GM23338 (cell line): ENCODE measurements at regions not wholly inside any gene's neighbourhood (a gene's known extent, or its start where the extent isn't known, plus 50 kb on each side); places are given as distances from the start of the nearest gene placed in this dataset.

Experiments
- ATAC-seq: fragments of 200-7000 bp; cut with Tn5 transposase; 3 replicates; pipeline ENCODE4 v1.9.1; 2020
- DNase-seq: peaks from one replicate; pipeline ENCODE4 v3.0.0-alpha.2; 2015; ENCODE audit warnings: low spot score
- H2AFZ ChIP-seq: fragments of 200-600 bp; sonication (generic); 2 replicates; pipeline ENCODE4 v1.8.0; 2016; ENCODE audit warnings: antibody characterized with exemption, mild to moderate bottlenecking, moderate library complexity
- H3F3A ChIP-seq: fragments of 200-600 bp; sonication (generic); replicated peaks from 2 replicates; pipeline ENCODE4 v1.8.0; 2017; ENCODE audit warnings: antibody characterized with exemption, mixed run types, low read depth
- H3K27ac ChIP-seq: fragments of 200-600 bp; sonication (generic); 2 replicates; pipeline ENCODE4 v1.6.1; 2016; ENCODE audit warnings: low read depth
- H3K27me3 ChIP-seq: fragments of 200-600 bp; sonication (generic); 2 replicates; pipeline ENCODE4 v1.8.0; 2016; ENCODE audit warnings: mild to moderate bottlenecking, mixed run types, moderate library complexity; ENCODE audit not compliant: insufficient read depth
- H3K36me3 ChIP-seq: fragments of 200-600 bp; sonication (generic); 2 replicates; pipeline ENCODE4 v1.8.0; 2016; ENCODE audit warnings: mild to moderate bottlenecking; ENCODE audit not compliant: insufficient read depth
- H3K4me1 ChIP-seq: fragments of 200-600 bp; sonication (generic); 2 replicates; pipeline ENCODE4 v1.8.0; 2016; ENCODE audit warnings: mild to moderate bottlenecking, moderate library complexity; ENCODE audit not compliant: insufficient read depth
- H3K4me2 ChIP-seq: fragments of 200-600 bp; sonication (generic); 2 replicates; pipeline ENCODE4 v1.7.1; 2017; ENCODE audit warnings: mixed run types
- H3K4me3 ChIP-seq: fragments of 200-600 bp; sonication (generic); 2 replicates; pipeline ENCODE4 v1.6.1; 2016; ENCODE audit warnings: mixed run types
- H3K79me2 ChIP-seq: fragments of 200-600 bp; sonication (generic); replicated peaks from 2 replicates; pipeline ENCODE4 v1.8.0; 2017; ENCODE audit warnings: mild to moderate bottlenecking; ENCODE audit not compliant: insufficient read depth
- H3K9me2 ChIP-seq: fragments of 200-600 bp; sonication (generic); 2 replicates; pipeline ENCODE4 v1.8.0; 2017; ENCODE audit not compliant: insufficient read depth
- H4K20me1 ChIP-seq: fragments of 200-600 bp; sonication (generic); replicated peaks from 2 replicates; pipeline ENCODE4 v1.8.0; 2017; ENCODE audit warnings: mild to moderate bottlenecking; ENCODE audit not compliant: insufficient read depth
- H3K27ac Mint-ChIP-seq: 2 replicates; pipeline ENCODE4 v1.8.0; 2020; ENCODE audit warnings: inconsistent platforms, mild to moderate bottlenecking, moderate library complexity, mixed read lengths
- H3K27me3 Mint-ChIP-seq: 3 replicates; pipeline ENCODE4 v1.8.0; 2022; ENCODE audit warnings: low read depth, mild to moderate bottlenecking, moderate library complexity, mixed read lengths, inconsistent platforms; ENCODE audit not compliant: insufficient read depth, poor library complexity
- H3K36me3 Mint-ChIP-seq: 3 replicates; pipeline ENCODE4 v1.8.0; 2021; ENCODE audit warnings: low read depth, mild to moderate bottlenecking, inconsistent platforms, moderate library complexity, mixed read lengths
- H3K4me1 Mint-ChIP-seq: 3 replicates; pipeline ENCODE4 v1.8.0; 2020; ENCODE audit warnings: mild to moderate bottlenecking, inconsistent platforms, mixed read lengths
- H3K4me3 Mint-ChIP-seq: 3 replicates; pipeline ENCODE4 v1.8.0; 2021; ENCODE audit warnings: moderate library complexity, mild to moderate bottlenecking, inconsistent platforms, mixed read lengths
- H3K9me3 Mint-ChIP-seq: 3 replicates; pipeline ENCODE4 v1.8.0; 2020; ENCODE audit warnings: moderate library complexity, mild to moderate bottlenecking, inconsistent platforms, mixed read lengths
- CREB1 ChIP-seq: fragments of 250-450 bp; sonication (Bioruptor Pico); IDR thresholded peaks from 2 replicates; pipeline ENCODE4 v1.5.0; 2020; ENCODE audit warnings: low read depth, mild to moderate bottlenecking, moderate library complexity
- CTCF ChIP-seq, 2 experiments: fragments of 200-600 bp in 1 of 2; sonication (generic) in 1 of 2; conservative IDR thresholded peaks; 2 replicates each; pipeline versions ENCODE4 v1.5.1 to v1.6.1; 2016 to 2017; ENCODE audit warnings: antibody characterized with exemption in 2 of 2, low read depth in 2 of 2, mild to moderate bottlenecking in 2 of 2, moderate library complexity in 1 of 2
- ETS1 ChIP-seq: IDR thresholded peaks from 2 replicates; pipeline ENCODE4 v1.6.1; 2016; ENCODE audit warnings: antibody characterized with exemption
- EZH2 ChIP-seq: fragments of 200-600 bp; sonication (generic); IDR thresholded peaks from one replicate; pipeline ENCODE4 v1.8.0; 2017; ENCODE audit warnings: antibody characterized with exemption, mild to moderate bottlenecking, low read depth; ENCODE audit not compliant: unreplicated experiment
- EZH2phosphoT487 ChIP-seq: fragments of 200-600 bp; sonication (generic); IDR thresholded peaks from one replicate; pipeline ENCODE4 v1.8.1; 2018; ENCODE audit warnings: antibody characterized with exemption; ENCODE audit not compliant: unreplicated experiment
- JUNB ChIP-seq: IDR thresholded peaks from one replicate; pipeline ENCODE4 v1.6.1; 2016; ENCODE audit warnings: antibody characterized with exemption; ENCODE audit not compliant: unreplicated experiment
- NANOG ChIP-seq: IDR thresholded peaks from 2 replicates; pipeline ENCODE4 v1.6.1; 2016; ENCODE audit warnings: antibody characterized with exemption, borderline replicate concordance
- POLR2AphosphoS5 ChIP-seq: IDR thresholded peaks from 2 replicates; pipeline ENCODE4 v1.6.1; 2016; ENCODE audit warnings: antibody characterized with exemption, low read depth
- REST ChIP-seq: IDR thresholded peaks from one replicate; pipeline ENCODE4 v1.6.1; 2018; ENCODE audit warnings: antibody characterized with exemption; ENCODE audit not compliant: unreplicated experiment
- STAT1 ChIP-seq: IDR thresholded peaks from one replicate; pipeline ENCODE4 v1.6.1; 2016; ENCODE audit warnings: antibody characterized with exemption; ENCODE audit not compliant: unreplicated experiment
- ZNF114 ChIP-seq: fragments of 250-450 bp; sonication (Bioruptor Pico); IDR thresholded peaks from 2 replicates; pipeline ENCODE4 v1.5.0; 2020; ENCODE audit warnings: mild to moderate bottlenecking, moderate library complexity
- ZNF331 ChIP-seq: fragments of 250-450 bp; sonication (Bioruptor Pico); IDR thresholded peaks from 2 replicates; pipeline ENCODE4 v1.5.0; 2020; ENCODE audit warnings: low read depth, mild to moderate bottlenecking, moderate library complexity
- ZNF462 ChIP-seq: fragments of 250-450 bp; sonication (Bioruptor Pico); IDR thresholded peaks from 2 replicates; pipeline ENCODE4 v1.5.0; 2020; ENCODE audit warnings: mild to moderate bottlenecking, moderate library complexity

GRCh38 chr7:25550149-25550548 lies 321.9 kb upstream of the NPVF start:
- peaks cover 16% of the 10 kb centered on the region for H3K4me1 Mint-ChIP-seq
- peaks cover 1% of the 10 kb centered on the region for H3K27me3 Mint-ChIP-seq
- ATAC-seq: no peak
- TF ChIP-seq EZH2 (no peak), EZH2phosphoT487 (no peak), ZNF114 (no peak), CTCF (conservative IDR thresholded peaks at IDR 0.05; ENCODE audit: low read depth in 2 of 2) (no peak), NANOG (no peak), ETS1 (no peak), ZNF331 (no peak), ZNF462 (CRISPR knock-in tag) (no peak), REST (no peak), POLR2AphosphoS5 (no peak), JUNB (no peak), STAT1 (no peak), CREB1 (no peak)
- no peaks in the 10 kb centered on the region for H3K36me3 ChIP-seq
- H3K27ac ChIP-seq: no peak overlapping the region
- H3K27me3 ChIP-seq: no peaks in the 10 kb centered on the region
- H3K4me1 ChIP-seq: peaks cover 8% of the 10 kb centered on the region
- H3K36me3 Mint-ChIP-seq: no peaks in the 10 kb centered on the region
- DNase-seq: no peak
- H2AFZ ChIP-seq: no peak overlapping the region
- no peak overlapping the region for H3K4me2 ChIP-seq
- H3K4me3 ChIP-seq: no peak overlapping the region
- no peak overlapping the region for H3K4me3 Mint-ChIP-seq
- H3F3A ChIP-seq: no peaks in the 10 kb centered on the region
- no peaks in the 10 kb centered on the region for H4K20me1 ChIP-seq
- no peak overlapping the region for H3K27ac Mint-ChIP-seq
- no peaks in the 10 kb centered on the region for H3K79me2 ChIP-seq
- H3K9me3 Mint-ChIP-seq: no peaks in the 10 kb centered on the region
- no peaks in the 10 kb centered on the region for H3K9me2 ChIP-seq
